HEK293T (cell line): ENCODE measurements at regions not wholly inside any gene's neighbourhood (a gene's known extent, or its start where the extent isn't known, plus 50 kb on each side); places are given as distances from the start of the nearest gene placed in this dataset.

Experiments used
- ELF4 ChIP-seq: fragments of 450-650 bp; IDR thresholded peaks from 2 replicates; pipeline ENCODE4 v1.6.1; 2017; ENCODE audit warnings: antibody characterized with exemption
- FOXK2 ChIP-seq: fragments of 450-650 bp; IDR thresholded peaks from 2 replicates; pipeline ENCODE4 v1.6.1; 2016; ENCODE audit warnings: mild to moderate bottlenecking
- FOXM1 ChIP-seq: fragments of 450-650 bp; IDR thresholded peaks from 2 replicates; pipeline ENCODE4 v1.6.1; 2017; ENCODE audit warnings: mild to moderate bottlenecking, borderline replicate concordance
- NFRKB ChIP-seq: fragments of 450-650 bp; IDR thresholded peaks from 2 replicates; pipeline ENCODE4 v1.6.1; 2016; ENCODE audit warnings: mild to moderate bottlenecking, moderate library complexity
- PKNOX1 ChIP-seq: fragments of 450-650 bp; IDR thresholded peaks from 2 replicates; pipeline ENCODE4 v1.6.1; 2016
- SP1 ChIP-seq: fragments of 450-650 bp; IDR thresholded peaks from 2 replicates; pipeline ENCODE4 v1.6.1; 2017
- SUZ12 ChIP-seq: fragments of 450-650 bp; IDR thresholded peaks from 2 replicates; pipeline ENCODE4 v1.6.1; 2016; ENCODE audit warnings: mild to moderate bottlenecking

- TF ChIP-seq SUZ12 (no peak), PKNOX1 (no peak), NFRKB (no peak), FOXK2 (no peak), SP1 (no peak), FOXM1 (no peak), ELF4 (no peak)
These were observed 83.1 kb upstream of the BARHL2 start for GRCh38 chr1:90800012-90800717.
